ENCODE measurements at regions not wholly inside any gene's neighbourhood (a gene's known extent, or its start where the extent isn't known, plus 50 kb on each side); places are given as distances from the start of the nearest gene placed in this dataset.

GRCh38 chr7:4484545-4484944, 197.6 kb upstream of the FOXK1 start:
- Histone ChIP-seq H3K36me3 (replicated peaks in 1 of 2; ENCODE audit: control insufficient read depth in 1 of 2, insufficient read depth in 2 of 2, low read length in 2 of 2) (no peaks in the 10 kb centered on the region), H4K20me1 (ENCODE audit: insufficient read depth, low read length) (no peaks in the 10 kb centered on the region), H3K27ac (ENCODE audit: extremely low read length, insufficient read depth, low read length) (no peak overlapping the region), H3K9me3 (ENCODE audit: low read length) (peaks cover 20% of the 10 kb centered on the region), H3K4me2 (ENCODE audit: low read depth, low read length) (no peak overlapping the region), H3K9ac (ENCODE audit: insufficient read depth, low read depth, low read length) (no peak overlapping the region), H2AFZ (ENCODE audit: low read length) (no peak overlapping the region), H3K4me1 (ENCODE audit: insufficient read depth, low read length) (no peaks in the 10 kb centered on the region), H3K4me3 (replicated peaks in 1 of 3; ENCODE audit: insufficient read depth in 1 of 3, low read depth in 2 of 3, low read length in 3 of 3) (no peak overlapping the region), H3K79me2 (ENCODE audit: insufficient read depth, low read length) (no peaks in the 10 kb centered on the region), H3K27me3 (ENCODE audit: control insufficient read depth in 1 of 2, insufficient read depth in 2 of 2, low read length in 2 of 2) (no peaks in the 10 kb centered on the region)
- no peak for FAIRE-seq
- CTCF ChIA-PET (ENCODE audit: low intra/inter-chr PET ratio, low total read pairs) = no interaction called here
- no TSS peak for BruUV-seq (replicated peaks)
- no peak for DNase-seq (ENCODE audit: low spot score)
- in situ Hi-C loops (cut with HindIII; ENCODE audit: extremely low pct_ligation_motif_present, low pct_unique_long_range_greater_than_20kb) = no loop called here
- intact Hi-C loops (cut with micrococcal nuclease; ENCODE audit: unreplicated experiment) = no loop called here
- TF ChIP-seq FOXK2 (IDR thresholded peaks at IDR 0.05) (0 out of 2 replicates have a peak, but pooled peaks have one; percentile 4), ATF7 (IDR thresholded peaks at IDR 0.05) (no peak), ATF7 (CRISPR knock-in tag; IDR thresholded peaks at IDR 0.05) (no peak), STAT5B (CRISPR knock-in tag; IDR thresholded peaks at IDR 0.05) (no peak), ZNF614 (CRISPR knock-in tag; IDR thresholded peaks at IDR 0.05; ENCODE audit: borderline replicate concordance) (no peak)
- TF ChIP-seq, protein P1, sequence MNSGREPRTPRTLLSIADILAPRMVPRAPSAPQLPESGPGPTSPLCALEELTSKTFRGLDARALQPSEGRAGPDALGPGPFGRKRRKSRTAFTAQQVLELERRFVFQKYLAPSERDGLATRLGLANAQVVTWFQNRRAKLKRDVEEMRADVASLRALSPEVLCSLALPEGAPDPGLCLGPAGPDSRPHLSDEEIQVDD (CRISPR knock-in tag; IDR thresholded peaks at IDR 0.05; ENCODE audit: borderline replicate concordance) = no peak
- 2% methylated on average over 1 of the region's 1 CpG for WGBS (ENCODE audit: low lambda C conversion rate)
- POLR2A ChIA-PET = no interaction called here
- ATAC-seq = no peak

- Histone ChIP-seq H3K27ac (ENCODE audit: extremely low read length, insufficient read depth, low read length) (no peak overlapping the region), H2AFZ (ENCODE audit: low read length) (no peak overlapping the region), H3K4me3 (replicated peaks in 1 of 3; ENCODE audit: insufficient read depth in 1 of 3, low read depth in 2 of 3, low read length in 3 of 3) (no peak overlapping the region), H3K27me3 (ENCODE audit: control insufficient read depth in 1 of 2, insufficient read depth in 2 of 2, low read length in 2 of 2) (0 out of 5 replicates have a peak, but pooled peaks cover 0 to 2% of the 10 kb centered on the region in 2 experiments), H3K4me1 (ENCODE audit: insufficient read depth, low read length) (no peaks in the 10 kb centered on the region), H3K9ac (ENCODE audit: insufficient read depth, low read depth, low read length) (no peak overlapping the region), H3K4me2 (ENCODE audit: low read depth, low read length) (no peak overlapping the region), H3K79me2 (ENCODE audit: insufficient read depth, low read length) (no peaks in the 10 kb centered on the region), H4K20me1 (ENCODE audit: insufficient read depth, low read length) (no peaks in the 10 kb centered on the region), H3K36me3 (replicated peaks in 1 of 2; ENCODE audit: control insufficient read depth in 1 of 2, insufficient read depth in 2 of 2, low read length in 2 of 2) (no peaks in the 10 kb centered on the region), H3K9me3 (ENCODE audit: low read length) (peaks cover 20% of the 10 kb centered on the region)
- CTCF ChIA-PET (ENCODE audit: low intra/inter-chr PET ratio, low total read pairs) = no interaction called here
- intact Hi-C loops (cut with micrococcal nuclease; ENCODE audit: unreplicated experiment) = no loop called here
- 1% methylated on average over 4 of the region's 4 CpGs for WGBS (ENCODE audit: low lambda C conversion rate)
- in situ Hi-C loops (cut with HindIII; ENCODE audit: extremely low pct_ligation_motif_present, low pct_unique_long_range_greater_than_20kb) = no loop called here
- no TSS peak for BruUV-seq (replicated peaks)
- POLR2A ChIA-PET = no interaction called here
- FAIRE-seq (no peak), DNase-seq (ENCODE audit: low spot score) (no peak), ATAC-seq (no peak)
- TF ChIP-seq TCF12 (IDR thresholded peaks at IDR 0.05) (no peak), TCF12 (CRISPR knock-in tag; IDR thresholded peaks at IDR 0.05) (no peak), FOXO4 (CRISPR knock-in tag; conservative IDR thresholded peaks at IDR 0.05) (no peak), ZNF605 (CRISPR knock-in tag; IDR thresholded peaks at IDR 0.05) (no peak)
- TF ChIP-seq, protein P2, sequence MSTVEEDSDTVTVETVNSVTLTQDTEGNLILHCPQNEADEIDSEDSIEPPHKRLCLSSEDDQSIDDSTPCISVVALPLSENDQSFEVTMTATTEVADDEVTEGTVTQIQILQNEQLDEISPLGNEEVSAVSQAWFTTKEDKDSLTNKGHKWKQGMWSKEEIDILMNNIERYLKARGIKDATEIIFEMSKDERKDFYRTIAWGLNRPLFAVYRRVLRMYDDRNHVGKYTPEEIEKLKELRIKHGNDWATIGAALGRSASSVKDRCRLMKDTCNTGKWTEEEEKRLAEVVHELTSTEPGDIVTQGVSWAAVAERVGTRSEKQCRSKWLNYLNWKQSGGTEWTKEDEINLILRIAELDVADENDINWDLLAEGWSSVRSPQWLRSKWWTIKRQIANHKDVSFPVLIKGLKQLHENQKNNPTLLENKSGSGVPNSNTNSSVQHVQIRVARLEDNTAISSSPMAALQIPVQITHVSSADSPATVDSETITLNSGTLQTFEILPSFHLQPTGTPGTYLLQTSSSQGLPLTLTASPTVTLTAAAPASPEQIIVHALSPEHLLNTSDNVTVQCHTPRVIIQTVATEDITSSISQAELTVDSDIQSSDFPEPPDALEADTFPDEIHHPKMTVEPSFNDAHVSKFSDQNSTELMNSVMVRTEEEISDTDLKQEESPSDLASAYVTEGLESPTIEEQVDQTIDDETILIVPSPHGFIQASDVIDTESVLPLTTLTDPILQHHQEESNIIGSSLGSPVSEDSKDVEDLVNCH (CRISPR knock-in tag; IDR thresholded peaks at IDR 0.05) = no peak
- TF ChIP-seq, protein P3, sequence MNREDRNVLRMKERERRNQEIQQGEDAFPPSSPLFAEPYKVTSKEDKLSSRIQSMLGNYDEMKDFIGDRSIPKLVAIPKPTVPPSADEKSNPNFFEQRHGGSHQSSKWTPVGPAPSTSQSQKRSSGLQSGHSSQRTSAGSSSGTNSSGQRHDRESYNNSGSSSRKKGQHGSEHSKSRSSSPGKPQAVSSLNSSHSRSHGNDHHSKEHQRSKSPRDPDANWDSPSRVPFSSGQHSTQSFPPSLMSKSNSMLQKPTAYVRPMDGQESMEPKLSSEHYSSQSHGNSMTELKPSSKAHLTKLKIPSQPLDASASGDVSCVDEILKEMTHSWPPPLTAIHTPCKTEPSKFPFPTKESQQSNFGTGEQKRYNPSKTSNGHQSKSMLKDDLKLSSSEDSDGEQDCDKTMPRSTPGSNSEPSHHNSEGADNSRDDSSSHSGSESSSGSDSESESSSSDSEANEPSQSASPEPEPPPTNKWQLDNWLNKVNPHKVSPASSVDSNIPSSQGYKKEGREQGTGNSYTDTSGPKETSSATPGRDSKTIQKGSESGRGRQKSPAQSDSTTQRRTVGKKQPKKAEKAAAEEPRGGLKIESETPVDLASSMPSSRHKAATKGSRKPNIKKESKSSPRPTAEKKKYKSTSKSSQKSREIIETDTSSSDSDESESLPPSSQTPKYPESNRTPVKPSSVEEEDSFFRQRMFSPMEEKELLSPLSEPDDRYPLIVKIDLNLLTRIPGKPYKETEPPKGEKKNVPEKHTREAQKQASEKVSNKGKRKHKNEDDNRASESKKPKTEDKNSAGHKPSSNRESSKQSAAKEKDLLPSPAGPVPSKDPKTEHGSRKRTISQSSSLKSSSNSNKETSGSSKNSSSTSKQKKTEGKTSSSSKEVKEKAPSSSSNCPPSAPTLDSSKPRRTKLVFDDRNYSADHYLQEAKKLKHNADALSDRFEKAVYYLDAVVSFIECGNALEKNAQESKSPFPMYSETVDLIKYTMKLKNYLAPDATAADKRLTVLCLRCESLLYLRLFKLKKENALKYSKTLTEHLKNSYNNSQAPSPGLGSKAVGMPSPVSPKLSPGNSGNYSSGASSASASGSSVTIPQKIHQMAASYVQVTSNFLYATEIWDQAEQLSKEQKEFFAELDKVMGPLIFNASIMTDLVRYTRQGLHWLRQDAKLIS (CRISPR knock-in tag; IDR thresholded peaks at IDR 0.05) = no peak
Observed at GRCh38 chr7:4486907-4487306, 195.2 kb upstream of the FOXK1 start.

All from HepG2 (cell line).